Smooth muscle cell (in vitro differentiated cells): ENCODE measurements at regions not wholly inside any gene's neighbourhood (a gene's known extent, or its start where the extent isn't known, plus 50 kb on each side); places are given as distances from the start of the nearest gene placed in this dataset.

ENCODE experiments used
- DNase-seq: peaks from one replicate; lab custom pipeline; 2025; ENCODE audit not compliant: unreplicated experiment; lab: John Stamatoyannopoulos, UW
- H2AFZ ChIP-seq: fragments of 200-600 bp; sonication (generic); 2 replicates; pipeline ENCODE4 v1.6.0; 2016; ENCODE audit warnings: antibody characterized with exemption, low read depth, mild to moderate bottlenecking
- H3F3A ChIP-seq: fragments of 200-600 bp; sonication (generic); 2 replicates; pipeline ENCODE4 v1.6.0; 2017; ENCODE audit warnings: antibody characterized with exemption, low read depth
- H3K27ac ChIP-seq: fragments of 200-600 bp; sonication (generic); 2 replicates; pipeline ENCODE4 v1.5.1; 2016; ENCODE audit warnings: low read depth, mild to moderate bottlenecking
- H3K27me3 ChIP-seq: fragments of 200-600 bp; sonication (generic); 2 replicates; pipeline ENCODE4 v1.6.1; 2016; ENCODE audit warnings: low read depth, mild to moderate bottlenecking
- H3K36me3 ChIP-seq: fragments of 200-600 bp; sonication (generic); 2 replicates; pipeline ENCODE4 v1.5.1; 2016; ENCODE audit warnings: low read depth
- H3K4me1 ChIP-seq: fragments of 200-600 bp; sonication (generic); 2 replicates; pipeline ENCODE4 v1.5.1; 2016; ENCODE audit warnings: low read depth
- H3K4me2 ChIP-seq: fragments of 200-600 bp; sonication (generic); 2 replicates; pipeline ENCODE4 v1.6.0; 2016; ENCODE audit warnings: mild to moderate bottlenecking
- H3K4me3 ChIP-seq: fragments of 200-600 bp; sonication (generic); 2 replicates; pipeline ENCODE4 v1.5.1; 2016; ENCODE audit warnings: mild to moderate bottlenecking
- H3K79me2 ChIP-seq: fragments of 200-600 bp; sonication (generic); 2 replicates; pipeline ENCODE4 v1.6.0; 2016; ENCODE audit warnings: low read depth, mild to moderate bottlenecking
- H3K9ac ChIP-seq: fragments of 200-600 bp; sonication (generic); 2 replicates; pipeline ENCODE4 v1.6.0; 2016; ENCODE audit warnings: low read depth
- H3K9me3 ChIP-seq: fragments of 200-600 bp; sonication (generic); replicated peaks from 2 replicates; pipeline ENCODE4 v1.5.1; 2016; ENCODE audit warnings: low read depth
- H4K20me1 ChIP-seq: fragments of 200-600 bp; sonication (generic); 2 replicates; pipeline ENCODE4 v1.6.0; 2016; ENCODE audit warnings: low read depth
- CTCF ChIP-seq: fragments of 200-600 bp; sonication (generic); IDR thresholded peaks from 2 replicates; pipeline ENCODE4 v1.5.1; 2017; ENCODE audit warnings: borderline replicate concordance, mild to moderate bottlenecking, antibody characterized with exemption; ENCODE audit not compliant: insufficient read depth, poor library complexity, severe bottlenecking
- WGBS: methylation state at CpG from one replicate; pipeline ENCODE4 v1.1.7; 2016; ENCODE audit warnings: low lambda C conversion rate; 5-methylcytosine and 5-hydroxymethylcytosine counted together

GRCh38 chr7:125089171-125089570 lies 159.5 kb upstream of the POT1 start:
- whole genome bisulfite sequencing, result 90% methylated on average over 3 of the region's 3 CpGs
- H3K27ac ChIP-seq, result no peak overlapping the region
- H3K9me3 ChIP-seq, result peaks cover 3% of the 10 kb centered on the region

GRCh38 chr7:125088555-125088954 lies 158.9 kb upstream of the POT1 start:
- WGBS, result 93% methylated on average over 1 of the region's 1 CpG
- Histone ChIP-seq H3K4me2 (no peak overlapping the region), H3K4me3 (no peak overlapping the region), H3F3A (no peaks in the 10 kb centered on the region), H3K27ac (no peak overlapping the region), H3K79me2 (no peaks in the 10 kb centered on the region), H3K27me3 (no peaks in the 10 kb centered on the region), H3K9me3 (peaks cover 3% of the 10 kb centered on the region), H3K4me1 (no peaks in the 10 kb centered on the region), H3K36me3 (no peaks in the 10 kb centered on the region), H3K9ac (no peak overlapping the region), H2AFZ (no peak overlapping the region), H4K20me1 (no peaks in the 10 kb centered on the region)
- DNase-seq, result no peak
- no peak for TF ChIP-seq CTCF

More at GRCh38 chr7:125089171-125089570, 159.5 kb upstream of the POT1 start:
- no peaks in the 10 kb centered on the region for H3K36me3 ChIP-seq
- no peak overlapping the region for H3K4me2 ChIP-seq
- DNase-seq, result no peak
- no peaks in the 10 kb centered on the region for H3K27me3 ChIP-seq
- H4K20me1 ChIP-seq, result no peaks in the 10 kb centered on the region
- no peak for TF ChIP-seq CTCF
- no peak overlapping the region for H2AFZ ChIP-seq
- H3K79me2 ChIP-seq, result no peaks in the 10 kb centered on the region
- H3K4me1 ChIP-seq, result no peaks in the 10 kb centered on the region
- H3F3A ChIP-seq, result no peaks in the 10 kb centered on the region
- H3K4me3 ChIP-seq, result no peak overlapping the region
- H3K9ac ChIP-seq, result no peak overlapping the region

GRCh38 chr7:125085084-125085483 lies 155.5 kb upstream of the POT1 start:
- TF ChIP-seq CTCF, result no peak
- no peaks in the 10 kb centered on the region for H3K79me2 ChIP-seq
- DNase-seq, result no peak
- no peak overlapping the region for H3K27ac ChIP-seq
- H3K4me2 ChIP-seq, result no peak overlapping the region
- H4K20me1 ChIP-seq, result no peaks in the 10 kb centered on the region
- H3K4me3 ChIP-seq, result no peak overlapping the region
- no peak overlapping the region for H3K9ac ChIP-seq
- no peaks in the 10 kb centered on the region for H3K27me3 ChIP-seq
- H2AFZ ChIP-seq, result no peak overlapping the region
- H3F3A ChIP-seq, result no peaks in the 10 kb centered on the region
- H3K36me3 ChIP-seq, result no peaks in the 10 kb centered on the region
- no peaks in the 10 kb centered on the region for H3K4me1 ChIP-seq
- peaks cover 3% of the 10 kb centered on the region for H3K9me3 ChIP-seq

- H3K9ac ChIP-seq, result no peak overlapping the region
- TF ChIP-seq CTCF, result no peak
- H3K27me3 ChIP-seq, result no peaks in the 10 kb centered on the region
- H3K9me3 ChIP-seq, result peaks cover 3% of the 10 kb centered on the region
- WGBS, result 74% methylated on average over 1 of the region's 1 CpG
- no peak for DNase-seq
- no peaks in the 10 kb centered on the region for H3K36me3 ChIP-seq
- no peaks in the 10 kb centered on the region for H3F3A ChIP-seq
- H4K20me1 ChIP-seq, result no peaks in the 10 kb centered on the region
- H3K4me1 ChIP-seq, result no peaks in the 10 kb centered on the region
- H3K4me2 ChIP-seq, result no peak overlapping the region
- no peak overlapping the region for H3K27ac ChIP-seq
- H3K79me2 ChIP-seq, result no peaks in the 10 kb centered on the region
- no peak overlapping the region for H2AFZ ChIP-seq
- H3K4me3 ChIP-seq, result no peak overlapping the region
Observed at GRCh38 chr7:125084196-125084595, 154.6 kb upstream of the POT1 start.
